DMS79 (cell line): ENCODE measurements at regions not wholly inside any gene's neighbourhood (a gene's known extent, or its start where the extent isn't known, plus 50 kb on each side); places are given as distances from the start of the nearest gene placed in this dataset.
"Not testable (repeated sequence)": the region's sequence is repeated elsewhere in the genome, so short reads cannot be mapped to it uniquely, and the experiment has no call there.

Experiments
- DNase-seq: peaks from one replicate; lab custom pipeline; 2025; lab: John Stamatoyannopoulos, UW

GRCh38 chr3:64437131-64437530 is 211.9 kb upstream of the PRICKLE2 start:
- no peak for DNase-seq

GRCh38 chr3:64435023-64435422 is 209.8 kb upstream of the PRICKLE2 start:
- not testable (repeated sequence) for DNase-seq

GRCh38 chr3:64432870-64433269 is 207.6 kb upstream of the PRICKLE2 start:
- DNase-seq = no peak

GRCh38 chr3:64431526-64432091 is 206.3 kb upstream of the PRICKLE2 start:
- DNase-seq = no peak

DNA sequence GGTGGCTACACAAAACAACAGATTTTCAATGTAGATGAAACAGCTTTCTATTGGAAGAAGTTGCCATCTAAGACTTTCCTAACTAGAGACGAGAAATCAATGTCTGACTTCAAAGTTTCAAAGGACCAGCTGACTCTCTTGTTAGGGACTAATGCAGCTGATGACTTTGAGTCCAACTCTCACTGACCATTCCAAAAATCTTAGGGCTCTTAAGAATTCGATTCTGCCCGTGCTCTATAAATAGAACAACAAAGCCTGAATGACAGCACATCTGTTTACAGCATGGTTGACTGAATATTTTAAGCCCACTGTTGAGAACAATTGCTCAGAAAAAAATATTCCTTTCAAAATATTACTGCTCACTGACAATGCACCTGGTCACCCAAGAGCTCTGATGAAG is 202.4 kb upstream of the PRICKLE2 start:
- DNase-seq = no peak

DNA sequence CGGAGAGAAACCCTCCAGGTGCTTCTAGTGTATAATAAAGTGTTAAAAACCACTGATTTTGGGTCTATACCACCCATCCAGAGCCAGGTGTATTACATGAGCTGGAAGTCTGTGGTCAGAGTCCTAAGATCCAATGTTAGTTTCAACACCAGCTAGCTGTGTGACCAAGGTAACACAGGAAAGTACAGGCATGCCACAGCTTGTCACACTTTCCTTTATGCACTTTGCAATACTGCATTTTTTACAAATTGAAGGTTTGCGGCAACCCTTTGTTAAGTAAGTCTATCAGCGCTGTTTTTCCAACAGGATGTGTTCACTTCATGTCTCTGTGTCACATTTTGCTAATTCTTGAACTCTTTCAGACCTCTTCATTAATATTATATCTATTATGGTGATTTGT is 201.3 kb upstream of the PRICKLE2 start:
- no peak for DNase-seq

DNA sequence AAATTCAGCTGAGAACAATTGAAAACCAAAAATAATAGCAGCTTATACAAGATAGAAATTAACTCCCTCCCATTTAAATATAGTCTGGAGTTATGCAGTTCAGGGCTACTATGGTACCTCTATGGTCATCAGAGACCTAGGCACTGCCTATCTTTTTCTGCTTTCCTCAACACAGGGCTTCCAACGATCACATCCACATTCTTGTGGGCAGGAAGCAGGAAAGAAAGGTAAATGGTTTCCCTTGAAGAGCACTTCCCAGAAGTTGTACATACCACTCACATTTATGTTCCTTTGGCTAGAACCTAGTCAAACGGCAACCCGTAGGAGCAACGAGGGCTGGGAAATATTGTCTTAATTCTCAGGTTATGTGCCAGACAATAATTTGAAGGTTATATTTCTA is 197.7 kb upstream of the PRICKLE2 start:
- DNase-seq = no peak

DNA sequence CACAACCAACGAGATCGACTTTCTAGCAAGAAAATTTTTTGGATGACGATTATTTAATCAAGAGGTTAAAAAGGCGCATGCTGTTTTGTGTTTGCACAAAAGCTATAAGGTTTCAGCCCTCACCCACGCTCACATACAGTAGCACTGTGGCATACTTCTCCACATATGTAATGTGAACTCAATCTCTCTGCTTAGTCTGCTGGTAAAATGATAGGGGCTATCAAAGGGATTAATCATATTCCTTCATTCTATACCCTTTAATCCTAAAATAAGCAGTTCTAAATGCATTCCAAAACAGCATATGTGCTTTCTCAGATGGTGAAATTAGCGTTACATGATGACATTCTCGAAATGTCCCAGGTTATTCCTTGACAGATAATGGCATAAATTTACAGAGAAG is 196.9 kb upstream of the PRICKLE2 start:
- DNase-seq = no peak

DNA sequence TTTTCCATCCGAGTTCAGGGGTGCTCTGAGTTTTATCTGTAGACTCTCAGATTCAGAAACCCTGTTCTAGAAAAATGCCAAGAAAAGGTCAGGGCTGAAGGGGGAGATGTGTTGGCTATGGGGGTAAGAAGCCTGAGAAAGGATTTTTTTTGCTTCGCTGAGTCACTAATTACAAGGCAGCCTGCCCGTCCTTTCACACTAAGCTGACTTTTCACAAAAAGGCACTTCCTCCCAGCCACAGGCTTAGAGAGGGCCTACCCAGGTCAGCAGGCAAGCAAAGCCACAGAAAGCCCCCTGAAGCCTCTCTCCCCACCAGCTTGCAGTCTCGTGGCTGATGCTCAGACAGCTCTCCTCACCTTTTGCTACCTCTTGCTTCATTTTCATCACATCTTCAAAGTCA is 192.6 kb upstream of the PRICKLE2 start:
- DNase-seq = no peak

DNA sequence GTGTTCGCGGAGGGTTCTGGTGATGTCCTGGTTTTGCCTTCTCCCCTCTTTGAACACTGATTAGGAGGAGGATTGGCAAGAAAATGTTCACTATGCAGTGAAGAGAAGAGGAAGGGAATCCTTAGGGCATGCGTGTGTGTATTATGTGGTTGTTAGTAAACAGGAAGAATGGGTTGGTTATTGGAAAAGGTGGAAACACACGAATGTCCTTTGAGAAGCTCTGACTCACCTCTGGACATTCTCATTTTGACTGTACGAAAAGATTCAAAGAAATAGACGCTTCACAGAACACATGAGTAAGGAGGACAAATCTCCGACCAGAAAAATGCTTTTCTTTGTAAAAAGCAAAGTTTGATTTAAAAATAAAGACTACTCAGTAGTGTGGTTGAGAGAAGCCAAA is 188.8 kb upstream of the PRICKLE2 start:
- DNase-seq = no peak

DNA sequence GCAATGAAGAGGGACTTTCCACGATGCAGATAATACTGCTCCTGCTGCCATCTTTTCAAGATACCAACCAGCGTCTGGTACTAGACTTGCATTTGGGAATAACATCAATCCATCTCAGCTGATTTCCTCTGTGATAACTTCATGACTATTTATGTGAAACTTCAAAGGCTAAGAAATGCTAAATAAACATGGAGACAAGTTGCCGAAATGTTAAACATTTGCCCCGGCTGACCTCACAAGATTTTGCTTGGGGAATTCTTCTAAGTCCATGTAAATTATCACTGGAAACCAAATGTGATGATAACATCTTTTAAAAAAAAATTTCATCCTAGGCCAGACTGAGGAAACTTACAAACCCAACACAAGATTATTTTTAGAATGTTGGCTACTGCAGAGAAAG is 185.8 kb upstream of the PRICKLE2 start:
- DNase-seq = no peak

DNA sequence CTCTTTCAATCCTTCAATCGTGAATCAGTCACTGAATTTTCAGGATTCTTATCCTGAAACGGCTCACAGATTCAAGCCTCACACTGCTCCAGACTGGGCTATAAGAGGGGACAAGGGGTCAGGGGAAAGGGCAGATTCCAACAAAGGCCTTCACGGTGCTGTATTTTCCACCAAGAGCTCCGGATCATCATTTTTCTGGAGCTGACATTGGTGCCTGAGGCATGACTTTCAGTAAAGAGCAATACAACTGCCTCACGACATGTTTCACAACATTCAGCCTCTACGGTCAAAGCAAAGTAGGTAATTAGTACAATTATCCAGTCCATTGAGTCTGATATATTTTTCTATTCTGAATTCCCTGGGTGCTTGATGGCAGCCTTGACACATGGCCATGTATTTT is 185.0 kb upstream of the PRICKLE2 start:
- no peak for DNase-seq

DNA sequence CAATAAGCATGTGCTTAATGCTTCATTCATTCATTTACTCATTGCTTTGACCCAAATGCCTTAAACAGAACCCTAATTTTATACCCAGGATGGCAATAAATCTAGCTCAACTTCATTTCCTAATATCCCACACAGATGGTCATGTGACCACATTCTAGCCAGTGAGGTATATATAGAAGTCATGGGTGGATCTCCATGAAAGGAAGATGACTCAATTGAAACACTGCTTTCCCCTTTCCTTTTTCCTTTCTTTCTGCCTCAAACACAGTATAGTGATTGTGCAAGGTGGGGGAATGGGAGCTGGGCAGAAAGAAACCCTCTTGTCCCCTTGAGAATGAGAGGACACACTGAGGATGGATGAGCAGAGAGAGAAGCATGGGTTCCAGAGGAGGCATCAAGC is 183.5 kb upstream of the PRICKLE2 start:
- DNase-seq = no peak

- DNase-seq = no peak
Measured at GRCh38 chr3:64406271-64406670, 181.0 kb upstream of the PRICKLE2 start.

DNA sequence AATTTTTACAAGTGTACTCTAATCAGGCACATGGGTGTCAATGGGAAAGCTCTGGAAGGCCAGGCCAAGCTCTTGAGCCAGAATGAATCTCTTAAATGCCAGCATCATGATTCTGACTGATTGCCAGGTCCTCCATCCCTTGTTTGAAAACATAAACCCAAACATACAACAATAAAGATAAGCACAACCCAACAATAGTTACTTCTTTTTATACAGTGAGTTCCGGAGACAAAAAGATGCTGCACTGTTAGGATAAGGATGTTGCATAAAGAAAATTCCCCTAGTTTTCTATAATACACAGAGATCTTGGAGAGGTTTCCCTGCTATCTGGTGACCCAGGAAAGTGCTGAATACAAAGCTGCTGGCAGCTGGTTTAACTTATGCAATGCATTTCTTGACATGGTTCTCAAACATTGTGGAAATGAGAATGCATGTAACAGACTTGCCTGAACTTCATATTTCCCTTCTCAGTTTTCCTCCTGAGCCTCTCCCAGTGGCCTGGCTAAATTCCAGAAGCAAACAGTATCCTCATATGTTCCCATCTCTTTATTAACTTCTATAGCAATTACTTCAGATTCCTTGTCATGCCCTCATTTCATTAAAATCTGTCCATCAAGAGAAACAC is 180.1 kb upstream of the PRICKLE2 start:
- no peak for DNase-seq

- DNase-seq = no peak
Measured at GRCh38 chr3:64400706-64401105, 175.4 kb upstream of the PRICKLE2 start.

DNA sequence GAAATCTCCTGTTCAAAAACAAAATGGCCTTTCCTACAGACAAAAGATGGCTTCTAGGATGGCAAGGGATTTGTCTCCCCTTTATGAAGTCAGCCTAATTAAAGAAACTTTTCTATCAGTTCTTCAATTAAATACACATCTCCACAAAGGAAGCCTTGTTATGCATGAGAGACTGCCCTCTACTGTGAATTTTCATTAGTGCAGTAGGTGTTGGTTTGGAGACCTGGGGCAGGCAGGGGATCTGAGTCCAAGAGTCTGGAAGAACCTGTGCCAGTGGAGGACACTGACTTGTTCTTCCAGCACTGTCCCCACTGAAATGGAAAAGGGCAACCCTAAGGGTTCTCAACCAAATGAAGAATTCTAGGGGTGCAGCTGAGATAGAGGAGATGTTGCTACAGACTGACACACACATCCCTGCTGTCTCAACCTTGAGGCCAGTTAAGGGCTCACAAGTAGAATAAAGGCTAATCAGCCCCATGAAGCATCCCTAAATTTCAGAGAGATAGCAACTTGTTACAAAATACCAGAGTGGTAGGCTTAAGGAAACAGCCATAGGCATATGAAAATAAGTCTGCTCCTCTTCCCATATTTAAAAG is 174.0 kb upstream of the PRICKLE2 start:
- DNase-seq = no peak

DNA sequence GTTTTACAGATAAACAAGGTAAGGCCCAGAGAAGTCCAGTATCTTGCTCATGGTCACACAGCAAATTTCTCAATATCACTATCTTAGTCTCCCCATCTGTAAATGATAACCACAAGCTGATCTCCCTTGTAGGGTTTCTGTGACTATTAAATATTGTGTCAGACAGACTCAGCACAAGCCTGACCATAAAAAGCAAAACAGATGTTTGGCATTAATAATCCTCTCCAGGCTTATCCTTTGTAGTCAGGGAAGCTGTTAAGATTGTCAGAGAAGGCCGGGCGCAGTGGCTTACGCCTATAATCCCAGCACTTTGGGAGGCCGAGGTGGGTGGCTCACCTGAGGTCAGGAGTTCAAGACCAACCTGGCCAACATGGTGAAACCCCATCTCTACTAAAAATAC is 173.2 kb upstream of the PRICKLE2 start:
- no peak for DNase-seq

GRCh38 chr3:64398006-64398405 is 172.7 kb upstream of the PRICKLE2 start:
- no peak for DNase-seq

DNA sequence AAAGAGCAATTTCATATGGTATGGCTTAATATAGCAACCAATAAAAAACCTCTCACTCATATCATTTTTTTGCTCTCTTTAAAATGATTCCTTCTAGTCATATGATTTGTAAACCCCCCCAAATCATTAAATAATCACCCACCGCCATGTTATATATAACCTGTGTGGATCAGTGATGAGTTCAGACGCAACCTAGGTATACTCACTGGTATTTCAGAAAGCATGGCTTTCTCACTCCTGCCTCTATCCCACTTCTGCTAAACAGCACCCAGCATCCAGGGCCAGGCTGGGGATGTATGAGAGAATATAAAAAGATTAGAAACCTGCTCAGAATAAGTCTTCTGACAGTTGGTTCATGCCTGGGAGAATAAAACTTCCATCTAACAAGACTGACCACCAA is 172.3 kb upstream of the PRICKLE2 start:
- no peak for DNase-seq

- DNase-seq = no peak
Measured at GRCh38 chr3:64395490-64395889, 170.2 kb upstream of the PRICKLE2 start.

DNA sequence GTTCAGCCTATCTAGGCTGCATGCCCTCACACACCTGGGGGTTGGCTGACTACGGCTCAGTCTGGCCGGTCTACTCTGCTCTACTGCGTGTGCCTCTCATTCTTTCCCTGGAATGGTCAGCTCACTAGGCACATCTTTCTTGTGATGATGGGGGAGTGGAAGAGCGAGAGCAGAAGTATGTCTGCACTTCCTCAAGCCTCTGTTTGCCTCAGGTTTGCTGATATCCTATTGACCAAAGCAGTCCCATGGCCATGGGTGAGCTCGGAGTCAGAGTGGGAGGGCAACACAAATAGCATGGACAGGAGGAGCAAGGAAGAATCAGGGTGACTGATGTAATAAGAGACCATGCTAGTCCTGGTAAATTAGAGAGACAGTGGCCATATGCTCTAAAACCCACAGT is 167.9 kb upstream of the PRICKLE2 start:
- no peak for DNase-seq

DNA sequence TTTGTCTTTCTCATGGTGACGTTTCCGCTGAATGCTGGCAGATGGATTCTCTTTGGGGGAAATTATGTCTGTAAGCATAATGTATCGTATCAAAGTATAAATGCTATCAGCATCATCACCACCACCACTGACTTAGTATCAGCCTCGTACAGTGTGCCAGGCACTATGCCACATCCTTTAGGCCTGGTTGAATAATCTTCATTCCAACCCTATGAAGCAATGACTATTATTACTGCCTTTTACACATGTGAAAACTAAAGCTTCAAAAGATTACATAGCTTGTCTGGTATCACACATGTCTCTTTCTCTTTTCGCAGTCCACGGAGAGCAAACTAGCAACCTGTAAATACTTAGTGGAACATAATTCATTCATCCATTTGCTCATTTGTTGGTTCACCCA is 166.7 kb upstream of the PRICKLE2 start:
- DNase-seq = no peak

GRCh38 chr3:64390893-64391292 is 165.6 kb upstream of the PRICKLE2 start:
- no peak for DNase-seq
